GM19035 (cell line): ENCODE measurements at regions not wholly inside any gene's neighbourhood (a gene's known extent, or its start where the extent isn't known, plus 50 kb on each side); places are given as distances from the start of the nearest gene placed in this dataset.
"Not testable (repeated sequence)": the region's sequence is repeated elsewhere in the genome, so short reads cannot be mapped to it uniquely, and the experiment has no call there.

Source experiments
- ATAC-seq: cut with Tn5 transposase; IDR thresholded peaks from one replicate; pipeline ENCODE4 v1.9.1; 2021; ENCODE audit not compliant: unreplicated experiment

GRCh38 chr16:13453325-13453724 lies 466.6 kb upstream of the ERCC4 start:
- no peak for ATAC-seq

- no peak for ATAC-seq
Measured at GRCh38 chr16:13453938-13454553, 465.9 kb upstream of the ERCC4 start.

- no peak for ATAC-seq
Measured at GRCh38 chr16:13463619-13464018, 456.3 kb upstream of the ERCC4 start.

- no peak for ATAC-seq
Measured at GRCh38 chr16:13471036-13471435, 448.9 kb upstream of the ERCC4 start.

GRCh38 chr16:13478991-13479390 lies 441.0 kb upstream of the ERCC4 start:
- ATAC-seq: no peak

- no peak for ATAC-seq
Measured at GRCh38 chr16:13479549-13479948, 440.4 kb upstream of the ERCC4 start.

GRCh38 chr16:13480801-13481200 lies 439.2 kb upstream of the ERCC4 start:
- no peak for ATAC-seq

GRCh38 chr16:13483121-13483520 lies 436.8 kb upstream of the ERCC4 start:
- ATAC-seq: no peak

GRCh38 chr16:13489416-13489815 lies 430.5 kb upstream of the ERCC4 start:
- ATAC-seq: not testable (repeated sequence)

- ATAC-seq: no peak
Measured at GRCh38 chr16:13492046-13492445, 427.9 kb upstream of the ERCC4 start.

GRCh38 chr16:13503960-13504635 lies 415.9 kb upstream of the ERCC4 start:
- no peak for ATAC-seq

- ATAC-seq: no peak
Measured at GRCh38 chr16:13507530-13507929, 412.4 kb upstream of the ERCC4 start.

- no peak for ATAC-seq
Measured at GRCh38 chr16:13510425-13511151, 409.4 kb upstream of the ERCC4 start.

- ATAC-seq: no peak
Measured at GRCh38 chr16:13517841-13518240, 402.1 kb upstream of the ERCC4 start.

GRCh38 chr16:13519871-13520270 lies 400.1 kb upstream of the ERCC4 start:
- ATAC-seq: no peak

- no peak for ATAC-seq
Measured at GRCh38 chr16:13521356-13521755, 398.6 kb upstream of the ERCC4 start.

GRCh38 chr16:13527332-13527731 lies 392.6 kb upstream of the ERCC4 start:
- ATAC-seq: no peak

- ATAC-seq: no peak
Measured at GRCh38 chr16:13528691-13529090, 391.3 kb upstream of the ERCC4 start.

- no peak for ATAC-seq
Measured at GRCh38 chr16:13529193-13529982, 390.6 kb upstream of the ERCC4 start.

- no peak for ATAC-seq
Measured at GRCh38 chr16:13540771-13541170, 379.2 kb upstream of the ERCC4 start.

- ATAC-seq: no peak
Measured at GRCh38 chr16:13542284-13542683, 377.7 kb upstream of the ERCC4 start.
